ENCODE measurements at regions not wholly inside any gene's neighbourhood (a gene's known extent, or its start where the extent isn't known, plus 50 kb on each side); places are given as distances from the start of the nearest gene placed in this dataset.

DNA sequence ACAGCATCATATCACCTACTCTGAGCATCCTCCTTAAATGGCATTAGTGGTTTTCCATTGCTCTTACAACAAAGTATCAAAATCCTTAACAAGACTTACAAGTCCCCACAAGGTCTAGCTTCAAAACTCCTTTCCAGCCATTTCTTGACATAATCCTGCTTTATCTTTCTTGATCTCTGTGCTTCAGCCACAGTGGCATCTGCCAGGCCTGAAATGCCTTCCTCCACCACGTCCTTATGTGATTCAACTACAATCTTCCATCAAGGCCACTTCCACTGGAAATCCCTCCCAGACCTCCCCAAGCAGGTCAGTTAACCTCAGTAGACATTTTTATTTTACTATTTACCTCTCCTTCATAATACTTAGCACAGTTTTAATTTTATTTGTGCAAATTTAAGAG, 83.8 kb upstream of the CCDC150 start:
- TF ChIP-seq, protein P1, sequence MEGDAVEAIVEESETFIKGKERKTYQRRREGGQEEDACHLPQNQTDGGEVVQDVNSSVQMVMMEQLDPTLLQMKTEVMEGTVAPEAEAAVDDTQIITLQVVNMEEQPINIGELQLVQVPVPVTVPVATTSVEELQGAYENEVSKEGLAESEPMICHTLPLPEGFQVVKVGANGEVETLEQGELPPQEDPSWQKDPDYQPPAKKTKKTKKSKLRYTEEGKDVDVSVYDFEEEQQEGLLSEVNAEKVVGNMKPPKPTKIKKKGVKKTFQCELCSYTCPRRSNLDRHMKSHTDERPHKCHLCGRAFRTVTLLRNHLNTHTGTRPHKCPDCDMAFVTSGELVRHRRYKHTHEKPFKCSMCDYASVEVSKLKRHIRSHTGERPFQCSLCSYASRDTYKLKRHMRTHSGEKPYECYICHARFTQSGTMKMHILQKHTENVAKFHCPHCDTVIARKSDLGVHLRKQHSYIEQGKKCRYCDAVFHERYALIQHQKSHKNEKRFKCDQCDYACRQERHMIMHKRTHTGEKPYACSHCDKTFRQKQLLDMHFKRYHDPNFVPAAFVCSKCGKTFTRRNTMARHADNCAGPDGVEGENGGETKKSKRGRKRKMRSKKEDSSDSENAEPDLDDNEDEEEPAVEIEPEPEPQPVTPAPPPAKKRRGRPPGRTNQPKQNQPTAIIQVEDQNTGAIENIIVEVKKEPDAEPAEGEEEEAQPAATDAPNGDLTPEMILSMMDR (IDR thresholded peaks at IDR 0.05): no peak
- no peak for TF ChIP-seq POLR2A (IDR thresholded peaks at IDR 0.05)
